B cell (primary cell): ENCODE measurements at regions not wholly inside any gene's neighbourhood (a gene's known extent, or its start where the extent isn't known, plus 50 kb on each side); places are given as distances from the start of the nearest gene placed in this dataset.

ENCODE experiments used
- ATAC-seq: fragments of 200-7000 bp; cut with Tn5 transposase; one replicate; pipeline ENCODE4 v1.10.0; 2021; ENCODE audit warnings: low read depth, mild to moderate bottlenecking, moderate number of reproducible peaks, moderate library complexity
- CTCF ChIA-PET: fragments of 350-600 bp; sonication (Branson Sonifier 250); formaldehyde crosslinking; loops from one replicate; lab custom pipeline; 2021; ENCODE audit warnings: antibody characterized with exemption, inconsistent platforms; lab: Charles Lee
- POLR2A ChIA-PET: fragments of 350-600 bp; sonication (Branson Sonifier 250); formaldehyde crosslinking; loops from one replicate; lab custom pipeline; 2021; ENCODE audit warnings: antibody characterized with exemption; lab: Charles Lee
- DNase-seq: peaks from one replicate; pipeline ENCODE4 v3.0.0; 2013
- H2AFZ ChIP-seq: 2 replicates; pipeline ENCODE4 v1.6.1; 2012; ENCODE audit warnings: mild to moderate bottlenecking, low read depth, low read length; ENCODE audit not compliant: insufficient read depth, poor library complexity, severe bottlenecking
- H3K27ac ChIP-seq, 2 donors: 1 replicate in 1 of 2; 2 replicates in 1 of 2; pipeline ENCODE4 v1.5.1; 2012 to 2013; ENCODE audit warnings: low read length in 2 of 2, mild to moderate bottlenecking in 2 of 2, moderate library complexity in 1 of 2
- H3K27me3 ChIP-seq, 4 experiments: fragments of 200-600 bp in 1 of 4; sonication (generic) in 1 of 4; replicated peaks in 1 of 4; 1 replicate in 2 of 4; 2 replicates in 2 of 4; pipeline versions ENCODE4 v1.6.1 to v1.7.0; 2013 to 2016; ENCODE audit warnings: low read length in 3 of 4, mild to moderate bottlenecking in 2 of 4, mixed read lengths in 1 of 4, moderate library complexity in 1 of 4; ENCODE audit not compliant: insufficient read depth in 4 of 4, control insufficient read depth in 3 of 4; ENCODE audit errors: control extremely low read depth in 1 of 4
- H3K36me3 ChIP-seq, 2 experiments: replicated peaks in 1 of 2; 1 replicate in 1 of 2; 2 replicates in 1 of 2; pipeline versions ENCODE4 v1.6.1 to v1.7.1; 2013; ENCODE audit warnings: low read length in 1 of 2; ENCODE audit not compliant: insufficient read depth in 2 of 2, control insufficient read depth in 1 of 2; ENCODE audit errors: control extremely low read depth in 1 of 2, extremely low read depth in 1 of 2
- H3K4me1 ChIP-seq, 2 donors: fragments of 200-600 bp in 1 of 2; sonication (generic) in 1 of 2; 1 replicate in 1 of 2; 2 replicates in 1 of 2; pipeline versions ENCODE4 v1.5.1 to v1.6.1; 2013 to 2017; ENCODE audit warnings: low read length in 2 of 2; ENCODE audit not compliant: control insufficient read depth in 2 of 2, insufficient read depth in 2 of 2
- H3K4me2 ChIP-seq: replicated peaks from 2 replicates; pipeline ENCODE3; 2012; ENCODE audit warnings: mild to moderate bottlenecking, low read depth, low read length; ENCODE audit not compliant: poor library complexity, severe bottlenecking
- H3K4me3 ChIP-seq, 5 experiments: fragments of 200-600 bp in 1 of 5; sonication (generic) in 1 of 5; 1 replicate in 3 of 5; 2 replicates in 2 of 5; pipeline versions ENCODE4 v1.5.1 to v1.7.0; 2011 to 2016; ENCODE audit warnings: low read length in 4 of 5, mild to moderate bottlenecking in 4 of 5, low read depth in 2 of 5, control low read depth in 1 of 5, moderate library complexity in 1 of 5; ENCODE audit not compliant: insufficient read depth in 1 of 5; ENCODE audit errors: control extremely low read depth in 1 of 5, extremely low read depth in 1 of 5
- H3K79me2 ChIP-seq: fragments of 200-600 bp; sonication (generic); one replicate; pipeline ENCODE4 v1.6.0; 2016; ENCODE audit warnings: low read length; ENCODE audit not compliant: control insufficient read depth, insufficient read depth
- H3K9ac ChIP-seq: fragments of 200-600 bp; sonication (generic); 2 replicates; pipeline ENCODE4 v1.6.1; 2017; ENCODE audit warnings: mild to moderate bottlenecking, low read length, moderate library complexity
- H3K9me3 ChIP-seq, 3 donors: one replicate each; pipeline versions ENCODE4 v1.6.1 to v1.7.1; 2013; ENCODE audit warnings: low read length in 2 of 3; ENCODE audit not compliant: control insufficient read depth in 2 of 3, insufficient read depth in 1 of 3; ENCODE audit errors: control extremely low read depth in 1 of 3
- H4K20me1 ChIP-seq: 2 replicates; pipeline ENCODE4 v1.6.0; 2012; ENCODE audit warnings: mild to moderate bottlenecking, low read length; ENCODE audit not compliant: insufficient read depth, control insufficient read depth, poor library complexity, severe bottlenecking
- H3K27ac Mint-ChIP-seq: one replicate; pipeline ENCODE4 v1.8.0; 2021; ENCODE audit warnings: mixed read lengths
- H3K27me3 Mint-ChIP-seq: one replicate; pipeline ENCODE4 v1.8.0; 2021; ENCODE audit warnings: mixed read lengths
- H3K4me1 Mint-ChIP-seq: one replicate; pipeline ENCODE4 v1.8.0; 2021; ENCODE audit warnings: mixed read lengths
- H3K4me3 Mint-ChIP-seq: one replicate; pipeline ENCODE4 v1.8.0; 2021; ENCODE audit warnings: mixed read lengths
- H3K9me3 Mint-ChIP-seq: one replicate; pipeline ENCODE4 v1.8.0; 2022; ENCODE audit warnings: mixed read lengths; ENCODE audit not compliant: insufficient read depth
- EZH2 ChIP-seq: IDR thresholded peaks from 2 replicates; pipeline ENCODE4 v1.6.1; 2012; ENCODE audit warnings: borderline replicate concordance, low read depth, mild to moderate bottlenecking, moderate library complexity, low read length; ENCODE audit not compliant: insufficient read depth, poor library complexity, severe bottlenecking
- WGBS: methylation state at CpG from one replicate; pipeline ENCODE4 v1.1.5; 2013; ENCODE audit warnings: missing lambda C conversion rate; ENCODE audit not compliant: insufficient coverage; 5-methylcytosine and 5-hydroxymethylcytosine counted together
- intact Hi-C: fragments of 100-400 bp; cut with micrococcal nuclease; formaldehyde crosslinking; loops from one replicate; pipeline ENCODE4 v1.10.0; 2022
- TF ChIP-seq, protein P1 (sequence below): fragments of 200-600 bp; IDR thresholded peaks from one replicate; pipeline ENCODE4 v1.8.0; 2022; ENCODE audit warnings: antibody characterized with exemption, mild to moderate bottlenecking

- Histone ChIP-seq H2AFZ (no peak overlapping the region), H3K36me3 (no peaks in the 10 kb centered on the region), H3K4me1 (no peaks in the 10 kb centered on the region), H3K9me3 (peaks cover 0 to 1% (median 0%) of the 10 kb centered on the region in 3 donors), H3K4me2 (no peak overlapping the region), H3K4me3 (no peak overlapping the region), H3K9ac (no peak overlapping the region), H3K79me2 (no peaks in the 10 kb centered on the region), H4K20me1 (no peaks in the 10 kb centered on the region), H3K27ac (no peak overlapping the region), H3K27me3 (peaks cover 0 to 3% (median 0%) of the 10 kb centered on the region in 4 experiments)
- TF ChIP-seq, protein P1, sequence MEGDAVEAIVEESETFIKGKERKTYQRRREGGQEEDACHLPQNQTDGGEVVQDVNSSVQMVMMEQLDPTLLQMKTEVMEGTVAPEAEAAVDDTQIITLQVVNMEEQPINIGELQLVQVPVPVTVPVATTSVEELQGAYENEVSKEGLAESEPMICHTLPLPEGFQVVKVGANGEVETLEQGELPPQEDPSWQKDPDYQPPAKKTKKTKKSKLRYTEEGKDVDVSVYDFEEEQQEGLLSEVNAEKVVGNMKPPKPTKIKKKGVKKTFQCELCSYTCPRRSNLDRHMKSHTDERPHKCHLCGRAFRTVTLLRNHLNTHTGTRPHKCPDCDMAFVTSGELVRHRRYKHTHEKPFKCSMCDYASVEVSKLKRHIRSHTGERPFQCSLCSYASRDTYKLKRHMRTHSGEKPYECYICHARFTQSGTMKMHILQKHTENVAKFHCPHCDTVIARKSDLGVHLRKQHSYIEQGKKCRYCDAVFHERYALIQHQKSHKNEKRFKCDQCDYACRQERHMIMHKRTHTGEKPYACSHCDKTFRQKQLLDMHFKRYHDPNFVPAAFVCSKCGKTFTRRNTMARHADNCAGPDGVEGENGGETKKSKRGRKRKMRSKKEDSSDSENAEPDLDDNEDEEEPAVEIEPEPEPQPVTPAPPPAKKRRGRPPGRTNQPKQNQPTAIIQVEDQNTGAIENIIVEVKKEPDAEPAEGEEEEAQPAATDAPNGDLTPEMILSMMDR = no peak
- no peak for TF ChIP-seq EZH2
- intact Hi-C loops = no loop called here
- no peak overlapping the region for H3K4me3 Mint-ChIP-seq
- ATAC-seq = no peak
- DNase-seq = no peak
- ChIA-PET POLR2A (no interaction called here), CTCF (no interaction called here)
- no peaks in the 10 kb centered on the region for H3K9me3 Mint-ChIP-seq
- H3K4me1 Mint-ChIP-seq = no peaks in the 10 kb centered on the region
- H3K27me3 Mint-ChIP-seq = peaks cover 26% of the 10 kb centered on the region
- no CpG with 5 or more reads among the region's 4 CpGs for WGBS
- H3K27ac Mint-ChIP-seq = no peak overlapping the region
Observed at GRCh38 chr1:199804526-199804925, 223.0 kb upstream of the NR5A2 start.

- ATAC-seq (no peak), DNase-seq (no peak)
- Mint-ChIP-seq H3K4me1 (no peaks in the 10 kb centered on the region), H3K27me3 (peaks cover 31% of the 10 kb centered on the region), H3K27ac (no peak overlapping the region), H3K4me3 (no peak overlapping the region), H3K9me3 (no peaks in the 10 kb centered on the region)
- Histone ChIP-seq H3K9ac (no peak overlapping the region), H3K4me2 (no peak overlapping the region), H3K36me3 (no peaks in the 10 kb centered on the region), H3K4me3 (no peak overlapping the region), H4K20me1 (no peaks in the 10 kb centered on the region), H3K27ac (no peak overlapping the region), H2AFZ (no peak overlapping the region), H3K27me3 (peaks cover 0 to 3% (median 0%) of the 10 kb centered on the region in 4 experiments), H3K79me2 (no peaks in the 10 kb centered on the region), H3K9me3 (peaks cover 0 to 1% (median 0%) of the 10 kb centered on the region in 3 donors), H3K4me1 (no peaks in the 10 kb centered on the region)
- WGBS = no CpG with 5 or more reads among the region's 2 CpGs
- CTCF ChIA-PET = no interaction called here
- POLR2A ChIA-PET = no interaction called here
- intact Hi-C loops = no loop called here
- TF ChIP-seq EZH2 = no peak
- TF ChIP-seq, protein P1 = no peak
Observed at GRCh38 chr1:199808110-199808870, 219.2 kb upstream of the NR5A2 start.
